GM12874 (cell line): ENCODE measurements at regions not wholly inside any gene's neighbourhood (a gene's known extent, or its start where the extent isn't known, plus 50 kb on each side); places are given as distances from the start of the nearest gene placed in this dataset.

Experiments used
- CTCF ChIP-seq: IDR thresholded peaks from 2 replicates; pipeline ENCODE4 v1.5.1; 2011; ENCODE audit warnings: low read depth, mild to moderate bottlenecking, control low read depth, low read length, moderate library complexity; ENCODE audit not compliant: insufficient read depth

- no peak for TF ChIP-seq CTCF
Observed at GRCh38 chr10:118474111-118474510, 121.3 kb downstream of the PRLHR start.

- no peak for TF ChIP-seq CTCF
Observed at GRCh38 chr10:118473305-118473960, 122.0 kb downstream of the PRLHR start.

GRCh38 chr10:118472415-118473304 lies 122.8 kb downstream of the PRLHR start:
- no peak for TF ChIP-seq CTCF

GRCh38 chr10:118471863-118472262 lies 123.6 kb downstream of the PRLHR start:
- TF ChIP-seq CTCF: no peak

GRCh38 chr10:118470470-118470869 lies 125.0 kb downstream of the PRLHR start:
- TF ChIP-seq CTCF: no peak

- TF ChIP-seq CTCF: no peak
Observed at GRCh38 chr10:118467200-118467599, 125.1 kb upstream of the FAM204A start.

GRCh38 chr10:118465300-118465874 lies 123.3 kb upstream of the FAM204A start:
- TF ChIP-seq CTCF: no peak
